ENCODE measurements at regions not wholly inside any gene's neighbourhood (a gene's known extent, or its start where the extent isn't known, plus 50 kb on each side); places are given as distances from the start of the nearest gene placed in this dataset.

- no peak for DNase-seq (ENCODE audit: low spot score)
- TF ChIP-seq, protein P1, sequence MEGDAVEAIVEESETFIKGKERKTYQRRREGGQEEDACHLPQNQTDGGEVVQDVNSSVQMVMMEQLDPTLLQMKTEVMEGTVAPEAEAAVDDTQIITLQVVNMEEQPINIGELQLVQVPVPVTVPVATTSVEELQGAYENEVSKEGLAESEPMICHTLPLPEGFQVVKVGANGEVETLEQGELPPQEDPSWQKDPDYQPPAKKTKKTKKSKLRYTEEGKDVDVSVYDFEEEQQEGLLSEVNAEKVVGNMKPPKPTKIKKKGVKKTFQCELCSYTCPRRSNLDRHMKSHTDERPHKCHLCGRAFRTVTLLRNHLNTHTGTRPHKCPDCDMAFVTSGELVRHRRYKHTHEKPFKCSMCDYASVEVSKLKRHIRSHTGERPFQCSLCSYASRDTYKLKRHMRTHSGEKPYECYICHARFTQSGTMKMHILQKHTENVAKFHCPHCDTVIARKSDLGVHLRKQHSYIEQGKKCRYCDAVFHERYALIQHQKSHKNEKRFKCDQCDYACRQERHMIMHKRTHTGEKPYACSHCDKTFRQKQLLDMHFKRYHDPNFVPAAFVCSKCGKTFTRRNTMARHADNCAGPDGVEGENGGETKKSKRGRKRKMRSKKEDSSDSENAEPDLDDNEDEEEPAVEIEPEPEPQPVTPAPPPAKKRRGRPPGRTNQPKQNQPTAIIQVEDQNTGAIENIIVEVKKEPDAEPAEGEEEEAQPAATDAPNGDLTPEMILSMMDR (IDR thresholded peaks at IDR 0.05; ENCODE audit: extremely low read depth, missing control alignments): no peak
Observed at GRCh38 chr6:164294047-164294784, 879.7 kb downstream of the QKI start.

DNA sequence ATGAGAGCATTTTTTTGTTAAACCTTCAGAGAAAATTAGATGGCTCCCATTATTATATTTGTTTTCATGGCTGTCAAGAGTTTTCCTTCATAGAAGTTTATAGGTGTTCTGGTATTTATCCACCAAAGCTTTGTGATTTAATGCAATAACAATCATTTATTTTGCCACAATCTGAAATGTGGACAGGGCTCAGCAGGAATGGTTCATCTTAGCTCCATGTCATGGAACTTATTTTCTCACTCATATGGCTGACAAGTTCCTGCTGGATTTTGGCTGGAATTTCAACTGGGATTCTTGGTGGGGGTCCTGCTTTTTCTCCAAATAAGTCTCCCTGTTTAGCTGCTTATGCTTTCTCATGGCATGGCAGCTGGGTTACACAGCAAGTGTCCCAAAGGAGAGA, 876.7 kb downstream of the QKI start:
- TF ChIP-seq, protein P1 (IDR thresholded peaks at IDR 0.05; ENCODE audit: extremely low read depth, missing control alignments): no peak
- DNase-seq (ENCODE audit: low spot score): no peak

DNA sequence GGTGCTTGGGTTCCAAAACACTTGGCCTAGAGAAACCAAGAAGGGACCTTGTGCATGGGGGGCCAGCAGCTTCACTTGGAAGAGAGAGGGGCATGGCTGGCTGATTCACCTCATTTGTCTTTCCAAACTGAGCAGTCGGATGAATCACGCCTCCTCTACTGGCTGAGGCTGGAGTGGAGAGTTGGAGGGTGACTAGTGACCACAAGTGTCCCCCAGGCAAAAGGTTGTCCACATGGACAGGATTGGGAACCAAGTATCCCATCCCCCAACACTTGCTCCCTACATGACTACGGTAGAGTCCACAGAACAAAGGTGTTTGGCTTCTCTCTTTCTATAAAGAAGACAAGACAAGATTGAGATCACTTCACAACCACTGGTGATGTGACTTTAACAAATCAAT, 875.6 kb downstream of the QKI start:
- TF ChIP-seq, protein P1 (IDR thresholded peaks at IDR 0.05; ENCODE audit: extremely low read depth, missing control alignments): no peak
- DNase-seq (ENCODE audit: low spot score): no peak

DNA sequence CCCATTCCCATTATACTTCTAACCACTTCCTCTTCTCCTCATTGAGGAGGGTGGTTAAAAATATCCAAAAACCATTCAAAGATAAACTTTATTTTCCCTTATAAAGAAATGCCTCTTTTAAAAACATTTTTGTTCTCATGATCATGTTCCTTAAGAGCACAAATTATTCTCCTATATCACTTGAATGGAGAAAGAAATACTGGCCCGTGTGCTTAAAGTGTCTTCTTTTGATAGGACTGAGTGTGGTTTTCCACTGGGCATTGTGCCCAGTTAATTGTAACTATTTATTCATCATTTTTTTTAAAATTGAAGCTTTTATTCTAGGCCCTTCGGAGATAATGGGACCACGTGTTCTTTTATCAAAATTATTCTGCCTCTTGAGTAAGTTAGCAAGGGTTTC, 871.5 kb downstream of the QKI start:
- DNase-seq (ENCODE audit: low spot score): no peak
- TF ChIP-seq, protein P1 (IDR thresholded peaks at IDR 0.05; ENCODE audit: extremely low read depth, missing control alignments): no peak

GRCh38 chr6:164283574-164283973, 869.1 kb downstream of the QKI start:
- TF ChIP-seq, protein P1 (IDR thresholded peaks at IDR 0.05; ENCODE audit: extremely low read depth, missing control alignments): no peak
- DNase-seq (ENCODE audit: low spot score): no peak

DNA sequence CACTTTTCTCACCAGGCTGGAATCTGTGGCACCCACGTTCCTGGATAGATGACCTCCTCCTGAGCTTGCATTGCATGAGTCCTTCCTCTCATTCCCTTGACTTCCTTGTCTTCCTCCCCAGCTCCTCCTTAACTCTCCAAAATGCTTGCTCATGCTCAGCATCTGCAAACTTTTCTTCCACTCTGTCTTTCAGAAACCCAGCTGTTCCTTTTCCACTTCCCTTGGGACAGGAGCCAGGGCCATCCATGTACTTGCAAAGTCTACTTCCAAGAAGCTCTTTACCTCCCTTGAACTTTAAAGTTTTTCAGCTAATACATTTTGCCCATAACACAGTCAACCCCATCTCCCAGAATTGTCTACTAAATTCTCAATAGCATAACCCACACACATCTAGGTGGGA, 861.7 kb downstream of the QKI start:
- no peak for DNase-seq (ENCODE audit: low spot score)

GRCh38 chr6:164275773-164276172, 861.3 kb downstream of the QKI start:
- TF ChIP-seq, protein P1 (IDR thresholded peaks at IDR 0.05; ENCODE audit: extremely low read depth, missing control alignments): no peak
- no peak for DNase-seq (ENCODE audit: low spot score)

More for the DNA sequence above, 861.7 kb downstream of the QKI start:
- TF ChIP-seq, protein P1 (IDR thresholded peaks at IDR 0.05; ENCODE audit: extremely low read depth, missing control alignments): no peak

Measured in GM20000 (cell line).